Activated CD8-positive, alpha-beta memory T cell treated with anti-CD3 and anti-CD28 coated beads, Interleukin-2, amount 10 ng/mL, durations not matched to agents 7 days and 5 days (primary cell): ENCODE measurements at regions not wholly inside any gene's neighbourhood (a gene's known extent, or its start where the extent isn't known, plus 50 kb on each side); places are given as distances from the start of the nearest gene placed in this dataset.
"Not testable (repeated sequence)": the region's sequence is repeated elsewhere in the genome, so short reads cannot be mapped to it uniquely, and the experiment has no call there.

ENCODE experiments used
- ATAC-seq: fragments of 150-1000 bp; cut with Tn5 transposase; one replicate; pipeline ENCODE4 v1.10.0; 2021; ENCODE audit warnings: moderate library complexity
- CTCF ChIA-PET: fragments of 350-600 bp; sonication (Branson Sonifier 250); formaldehyde crosslinking; loops from one replicate; lab custom pipeline; 2021; ENCODE audit warnings: antibody characterized with exemption; lab: Charles Lee
- DNase-seq: peaks from one replicate; pipeline ENCODE4 v3.0.0-alpha.2; 2020
- H3K27ac Mint-ChIP-seq: one replicate; pipeline ENCODE4 v1.8.0; 2021; ENCODE audit warnings: mild to moderate bottlenecking, mixed read lengths
- H3K27me3 Mint-ChIP-seq: one replicate; pipeline ENCODE4 v1.8.0; 2021; ENCODE audit warnings: mixed read lengths
- H3K36me3 Mint-ChIP-seq: one replicate; pipeline ENCODE4 v1.8.0; 2021; ENCODE audit warnings: mild to moderate bottlenecking, mixed read lengths
- H3K4me1 Mint-ChIP-seq: one replicate; pipeline ENCODE4 v1.8.0; 2021; ENCODE audit warnings: mixed read lengths
- H3K4me3 Mint-ChIP-seq: one replicate; pipeline ENCODE4 v1.8.0; 2021; ENCODE audit warnings: mild to moderate bottlenecking, moderate library complexity, mixed read lengths
- H3K9me3 Mint-ChIP-seq: one replicate; pipeline ENCODE4 v1.8.0; 2022; ENCODE audit warnings: low read depth, mixed read lengths

- H3K4me3 Mint-ChIP-seq, DNase-seq, ATAC-seq, CTCF ChIA-PET, H3K4me1 Mint-ChIP-seq, H3K36me3 Mint-ChIP-seq, H3K27me3 Mint-ChIP-seq, H3K9me3 Mint-ChIP-seq, H3K27ac Mint-ChIP-seq: not testable (repeated sequence)
Observed at GRCh38 chr9:39018107-39018506, 269.9 kb downstream of the CNTNAP3 start.

DNA sequence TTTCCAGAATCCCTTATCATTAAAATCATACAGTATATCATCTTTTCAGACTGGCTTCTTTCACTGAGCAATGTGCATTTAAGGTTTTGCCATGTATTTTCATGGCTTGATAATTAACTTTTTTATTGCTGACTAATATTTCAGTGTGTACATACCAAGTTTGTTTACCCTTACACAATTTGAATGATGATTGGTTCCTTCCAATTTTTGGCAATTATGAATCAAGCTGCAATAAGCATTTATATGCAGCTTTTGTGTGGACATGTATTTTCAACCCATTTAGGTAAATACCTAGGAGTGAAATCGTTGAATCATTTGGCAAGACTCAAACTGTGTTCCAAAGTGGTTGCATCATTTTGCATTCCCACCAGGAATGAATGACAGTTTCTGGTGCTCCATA is 272.8 kb downstream of the CNTNAP3 start:
- ATAC-seq, H3K4me1 Mint-ChIP-seq, H3K9me3 Mint-ChIP-seq, CTCF ChIA-PET, DNase-seq, H3K27ac Mint-ChIP-seq, H3K27me3 Mint-ChIP-seq, H3K4me3 Mint-ChIP-seq, H3K36me3 Mint-ChIP-seq: not testable (repeated sequence)

DNA sequence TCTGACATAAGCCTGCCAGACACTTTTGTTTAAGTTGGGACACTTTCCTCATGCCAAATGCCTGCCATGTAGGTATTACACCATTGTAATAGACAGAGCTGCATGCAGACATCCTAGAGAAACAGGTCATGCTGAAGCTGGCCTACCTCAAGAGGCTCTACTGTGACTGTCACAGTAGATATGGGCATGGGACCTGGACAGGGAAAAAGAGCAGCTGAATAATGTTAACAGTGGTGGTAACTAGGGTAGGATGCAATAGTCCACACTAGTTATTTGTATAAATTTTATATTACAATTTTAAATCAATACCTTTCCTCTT is 273.2 kb downstream of the CNTNAP3 start:
- H3K27ac Mint-ChIP-seq, CTCF ChIA-PET, H3K4me3 Mint-ChIP-seq, ATAC-seq, H3K36me3 Mint-ChIP-seq, DNase-seq, H3K9me3 Mint-ChIP-seq, H3K27me3 Mint-ChIP-seq, H3K4me1 Mint-ChIP-seq: not testable (repeated sequence)

DNA sequence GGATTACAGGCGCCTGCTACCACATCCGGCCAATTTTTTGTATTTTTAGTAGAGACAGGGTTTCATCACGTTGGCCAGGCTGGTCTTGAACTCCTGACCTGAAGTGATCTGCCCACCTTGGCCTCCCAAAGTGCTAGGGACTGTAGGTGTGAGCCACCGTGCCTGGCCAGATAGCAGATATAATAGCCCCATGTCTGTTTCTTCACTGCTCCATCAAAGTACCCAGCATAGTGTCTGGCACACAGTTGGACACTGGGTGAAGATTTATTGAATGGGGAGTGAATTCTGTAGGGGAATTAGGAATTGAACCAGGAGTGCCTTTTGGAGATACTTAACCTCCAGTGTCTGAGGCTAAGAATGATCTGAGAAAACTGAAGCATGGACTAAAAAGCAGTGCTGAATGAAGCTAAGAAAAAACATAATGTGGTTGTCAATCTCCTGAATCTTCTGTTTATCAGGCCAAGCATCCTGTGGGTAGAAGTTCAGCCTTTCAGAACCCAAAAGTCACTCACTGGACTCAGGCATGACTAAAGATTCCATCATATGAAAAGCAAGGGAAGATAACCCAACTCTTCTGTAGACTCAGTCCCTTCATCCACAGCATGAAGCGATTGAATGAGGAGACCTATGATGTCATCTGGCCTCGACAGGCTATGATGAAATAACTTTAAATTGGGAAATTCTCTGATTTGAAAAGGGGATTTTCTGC is 273.7 kb downstream of the CNTNAP3 start:
- DNase-seq, H3K27me3 Mint-ChIP-seq, H3K27ac Mint-ChIP-seq, H3K9me3 Mint-ChIP-seq, CTCF ChIA-PET, ATAC-seq, H3K36me3 Mint-ChIP-seq, H3K4me1 Mint-ChIP-seq, H3K4me3 Mint-ChIP-seq: not testable (repeated sequence)

DNA sequence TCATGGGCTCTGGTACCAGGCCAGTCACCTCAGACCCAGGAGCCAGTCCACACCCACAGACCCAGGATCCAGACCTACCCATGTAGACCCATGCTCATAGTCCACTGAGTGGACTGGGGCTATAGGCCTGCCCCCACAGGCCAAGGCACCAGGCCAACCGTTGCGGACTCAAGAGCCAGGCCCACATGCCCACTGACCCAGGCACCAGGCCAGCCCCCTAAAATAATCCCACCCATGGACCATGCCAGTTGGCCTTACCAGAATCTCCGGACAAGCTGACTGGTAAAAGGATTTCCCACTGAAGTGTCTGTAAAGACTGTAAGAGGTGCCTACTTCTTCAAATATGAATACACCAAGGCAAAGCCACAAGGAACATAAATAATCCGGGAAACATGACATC is 278.2 kb downstream of the CNTNAP3 start:
- H3K4me3 Mint-ChIP-seq, ATAC-seq, H3K27ac Mint-ChIP-seq, H3K27me3 Mint-ChIP-seq, CTCF ChIA-PET, H3K9me3 Mint-ChIP-seq, DNase-seq, H3K4me1 Mint-ChIP-seq, H3K36me3 Mint-ChIP-seq: not testable (repeated sequence)

GRCh38 chr9:39009343-39009742 is 278.6 kb downstream of the CNTNAP3 start:
- DNase-seq, H3K36me3 Mint-ChIP-seq, H3K27me3 Mint-ChIP-seq, ATAC-seq, H3K4me3 Mint-ChIP-seq, H3K4me1 Mint-ChIP-seq, H3K27ac Mint-ChIP-seq, H3K9me3 Mint-ChIP-seq, CTCF ChIA-PET: not testable (repeated sequence)

DNA sequence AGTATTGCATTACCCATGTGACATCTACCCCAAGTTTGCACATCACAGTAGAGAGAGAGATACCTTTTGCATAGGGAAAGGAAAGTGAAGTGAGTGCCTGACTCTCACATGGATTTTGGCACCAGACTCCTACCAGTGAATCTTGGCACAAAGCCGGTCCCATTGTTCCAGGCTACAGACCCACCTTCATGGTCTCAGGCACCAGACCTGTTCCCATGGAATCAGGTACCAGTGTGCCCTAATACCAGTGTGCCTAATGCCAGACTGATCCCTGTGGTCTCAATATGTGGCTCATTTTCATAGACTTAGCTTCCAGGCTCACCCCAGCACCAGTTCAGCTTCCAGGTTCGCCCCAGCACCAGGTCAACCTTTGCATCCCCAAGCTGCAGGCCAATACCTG is 279.1 kb downstream of the CNTNAP3 start:
- H3K4me1 Mint-ChIP-seq, ATAC-seq, H3K4me3 Mint-ChIP-seq, H3K27me3 Mint-ChIP-seq, DNase-seq, H3K36me3 Mint-ChIP-seq, H3K9me3 Mint-ChIP-seq, CTCF ChIA-PET, H3K27ac Mint-ChIP-seq: not testable (repeated sequence)

- H3K4me1 Mint-ChIP-seq, H3K27ac Mint-ChIP-seq, H3K27me3 Mint-ChIP-seq, CTCF ChIA-PET, ATAC-seq, DNase-seq, H3K9me3 Mint-ChIP-seq, H3K4me3 Mint-ChIP-seq, H3K36me3 Mint-ChIP-seq: not testable (repeated sequence)
Observed at GRCh38 chr9:39005736-39006135, 282.2 kb downstream of the CNTNAP3 start.

DNA sequence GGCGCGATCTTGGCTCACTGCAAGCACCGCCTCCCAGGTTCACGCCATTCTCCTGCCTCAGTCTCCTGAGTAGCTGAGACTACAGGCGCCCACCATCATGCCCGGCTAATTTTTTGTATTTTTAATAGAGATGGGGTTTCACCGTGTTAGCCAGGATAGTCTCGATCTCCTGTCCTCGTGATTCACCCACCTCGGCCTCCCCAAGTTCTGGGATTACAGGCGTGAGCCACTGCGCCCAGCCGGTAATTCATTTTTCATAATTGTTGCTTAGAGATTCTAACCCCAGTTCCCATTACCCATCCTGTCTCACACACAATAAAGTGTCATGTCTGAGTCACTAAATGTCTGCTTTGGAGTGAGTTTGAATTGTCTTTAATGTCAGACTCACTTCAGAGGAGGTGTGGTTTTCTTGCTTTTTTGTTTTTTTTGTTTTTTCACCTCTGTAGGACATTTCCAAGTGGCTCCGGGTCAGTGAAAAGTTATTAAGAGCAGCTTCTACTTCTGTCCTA is 281.2 kb upstream of the FAM240B start:
- CTCF ChIA-PET, H3K9me3 Mint-ChIP-seq, DNase-seq, ATAC-seq, H3K36me3 Mint-ChIP-seq, H3K4me3 Mint-ChIP-seq, H3K4me1 Mint-ChIP-seq, H3K27ac Mint-ChIP-seq, H3K27me3 Mint-ChIP-seq: not testable (repeated sequence)

DNA sequence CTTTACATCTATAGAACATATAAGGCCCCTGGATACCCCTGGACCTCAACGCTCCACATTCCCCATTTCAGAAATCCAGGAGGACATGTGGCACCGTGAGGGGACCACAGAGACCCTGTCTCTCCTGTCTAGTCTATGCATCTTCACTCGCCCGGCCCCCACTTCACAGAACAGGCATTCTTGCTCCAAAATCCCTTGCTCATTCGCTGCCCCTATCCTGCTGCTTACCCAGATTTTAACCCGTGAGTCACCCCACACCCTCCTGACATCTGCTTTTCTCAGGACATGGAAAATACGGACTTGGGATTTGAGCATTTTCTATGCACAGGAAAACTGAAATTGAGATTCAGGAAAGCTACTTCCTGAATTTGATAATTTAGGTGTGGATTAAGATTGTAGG is 279.3 kb upstream of the FAM240B start:
- H3K27ac Mint-ChIP-seq = not testable (repeated sequence)

DNA sequence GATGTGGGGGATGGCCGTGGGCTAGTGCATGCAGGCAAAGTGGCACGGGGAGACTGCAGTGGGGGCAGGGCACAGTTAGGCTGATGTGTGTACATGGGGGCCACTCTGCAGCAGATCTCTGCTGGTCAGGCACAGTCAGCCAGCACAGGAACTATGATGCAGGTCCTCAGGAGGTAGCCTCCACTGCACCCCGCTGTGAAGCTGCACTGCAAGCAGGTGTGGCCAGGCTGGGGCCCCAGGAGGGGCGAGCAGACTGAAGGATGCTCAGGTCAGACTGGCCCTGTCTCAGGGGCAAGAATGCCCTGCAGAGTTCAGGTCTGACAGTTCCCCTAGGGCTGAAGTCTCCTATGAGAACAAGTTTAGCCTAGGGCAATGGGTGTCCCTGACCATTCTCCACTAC is 273.8 kb upstream of the FAM240B start:
- H3K27ac Mint-ChIP-seq, ATAC-seq, H3K4me3 Mint-ChIP-seq, CTCF ChIA-PET, H3K36me3 Mint-ChIP-seq, H3K27me3 Mint-ChIP-seq, H3K9me3 Mint-ChIP-seq, DNase-seq, H3K4me1 Mint-ChIP-seq: not testable (repeated sequence)

More for the DNA sequence above, 279.3 kb upstream of the FAM240B start:
- H3K4me1 Mint-ChIP-seq, ATAC-seq, DNase-seq, H3K27me3 Mint-ChIP-seq, CTCF ChIA-PET, H3K9me3 Mint-ChIP-seq, H3K36me3 Mint-ChIP-seq, H3K4me3 Mint-ChIP-seq: not testable (repeated sequence)

- DNase-seq, CTCF ChIA-PET, H3K9me3 Mint-ChIP-seq, H3K4me3 Mint-ChIP-seq, H3K4me1 Mint-ChIP-seq, H3K36me3 Mint-ChIP-seq, H3K27me3 Mint-ChIP-seq, ATAC-seq, H3K27ac Mint-ChIP-seq: not testable (repeated sequence)
Observed at GRCh38 chr9:38993156-38993555, 273.2 kb upstream of the FAM240B start.

DNA sequence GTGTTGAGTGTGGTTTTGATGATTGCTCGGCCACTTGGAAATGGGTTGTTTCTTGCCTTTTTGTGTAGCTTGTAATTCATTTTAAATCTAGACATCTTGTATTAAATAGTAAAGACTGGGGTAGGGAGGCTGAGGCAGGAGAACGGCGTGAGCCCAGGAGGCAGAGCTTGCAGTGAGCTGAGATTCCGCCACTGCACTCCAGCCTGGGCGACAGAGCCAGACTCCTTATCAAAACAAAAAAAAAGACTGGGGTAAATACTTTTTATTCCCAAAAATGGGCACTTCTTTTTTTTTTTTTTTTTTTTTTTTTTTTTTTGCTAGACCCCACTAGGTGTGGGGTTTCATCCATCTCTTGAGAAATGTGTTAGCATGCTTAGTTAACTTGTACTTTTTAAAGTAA is 258.8 kb upstream of the FAM240B start:
- H3K36me3 Mint-ChIP-seq, ATAC-seq, H3K4me1 Mint-ChIP-seq, H3K27me3 Mint-ChIP-seq, CTCF ChIA-PET, H3K4me3 Mint-ChIP-seq, H3K9me3 Mint-ChIP-seq, DNase-seq, H3K27ac Mint-ChIP-seq: not testable (repeated sequence)

DNA sequence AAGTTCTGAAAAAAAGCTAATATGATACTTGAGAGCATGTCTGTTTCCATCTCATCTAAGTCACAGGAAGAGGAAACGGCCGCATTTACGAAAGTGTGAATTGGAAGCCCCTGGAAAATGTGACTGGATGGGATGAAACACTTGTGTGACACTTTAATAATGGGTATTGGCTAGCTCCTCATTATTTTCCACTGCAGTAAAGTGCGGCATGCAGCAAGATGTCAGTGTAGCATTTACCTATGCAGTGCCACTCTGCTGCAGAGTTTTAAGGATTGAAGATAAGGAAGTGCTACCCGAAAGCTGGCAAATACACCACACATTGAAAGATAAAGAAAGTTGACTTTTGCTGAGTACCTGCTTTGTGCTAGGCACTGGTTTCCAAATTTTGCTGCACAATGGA is 249.5 kb upstream of the FAM240B start:
- H3K27ac Mint-ChIP-seq, H3K4me3 Mint-ChIP-seq, DNase-seq, H3K27me3 Mint-ChIP-seq, H3K36me3 Mint-ChIP-seq, CTCF ChIA-PET, H3K4me1 Mint-ChIP-seq, H3K9me3 Mint-ChIP-seq, ATAC-seq: not testable (repeated sequence)
